Esophagus (tissue), 2 donors: ENCODE measurements at regions not wholly inside any gene's neighbourhood (a gene's known extent, or its start where the extent isn't known, plus 50 kb on each side); places are given as distances from the start of the nearest gene placed in this dataset.

Experiments used
- H3K27ac ChIP-seq, 2 donors: one replicate each; pipeline ENCODE4 v1.5.1; 2013; ENCODE audit warnings: low read depth in 2 of 2, mild to moderate bottlenecking in 2 of 2, inconsistent platforms in 1 of 2, low read length in 1 of 2, moderate library complexity in 1 of 2
- H3K27me3 ChIP-seq, 2 donors: one replicate each; pipeline ENCODE4 v1.6.1; 2013; ENCODE audit warnings: low read length in 2 of 2, control low read depth in 1 of 2, mild to moderate bottlenecking in 1 of 2; ENCODE audit not compliant: insufficient read depth in 2 of 2, control insufficient read depth in 1 of 2
- H3K36me3 ChIP-seq, 2 donors: one replicate each; pipeline ENCODE4 v1.6.1; 2013; ENCODE audit warnings: low read length in 1 of 2; ENCODE audit not compliant: control insufficient read depth in 2 of 2, insufficient read depth in 2 of 2
- H3K4me1 ChIP-seq, 2 donors: one replicate each; pipeline ENCODE4 v1.6.1; 2013; ENCODE audit warnings: low read length in 1 of 2; ENCODE audit not compliant: control insufficient read depth in 2 of 2, insufficient read depth in 2 of 2
- H3K4me3 ChIP-seq, 2 donors: one replicate each; pipeline ENCODE4 v1.5.1; 2013; ENCODE audit warnings: low read length in 2 of 2, mild to moderate bottlenecking in 2 of 2, low read depth in 1 of 2, moderate library complexity in 1 of 2
- H3K9me3 ChIP-seq, 2 donors: one replicate each; pipeline ENCODE4 v1.6.1; 2013; ENCODE audit warnings: mild to moderate bottlenecking in 2 of 2, low read depth in 1 of 2, low read length in 1 of 2, moderate library complexity in 1 of 2; ENCODE audit not compliant: control insufficient read depth in 2 of 2, insufficient read depth in 1 of 2
- WGBS, 2 donors: extraction: QIAGEN DNeasy Blood & Tissue Kit; methylation state at CpG; one replicate each; pipeline ENCODE4 v1.1.7; 2013; 5-methylcytosine and 5-hydroxymethylcytosine counted together
- donor health status: healthy with polysubstance abuse.
- donor health status: Bipolar disorder and iron deficiency.

GRCh38 chr13:109355166-109355565, 431.2 kb downstream of the IRS2 start:
- Histone ChIP-seq H3K9me3 (no peaks in the 10 kb centered on the region), H3K36me3 (no peaks in the 10 kb centered on the region), H3K27me3 (no peaks in the 10 kb centered on the region), H3K4me1 (no peaks in the 10 kb centered on the region), H3K27ac (no peak overlapping the region), H3K4me3 (no peak overlapping the region)
- WGBS, 2 donors, result 77 to 79% methylated on average over 4 of the region's 4 CpGs

- no peaks in the 10 kb centered on the region for H3K27me3 ChIP-seq
- 89 to 93% methylated on average over 1 of the region's 1 CpG for WGBS, 2 donors
- no peaks in the 10 kb centered on the region for H3K9me3 ChIP-seq
- H3K36me3 ChIP-seq, result no peaks in the 10 kb centered on the region
- no peak overlapping the region for H3K27ac ChIP-seq
- no peak overlapping the region for H3K4me3 ChIP-seq
- H3K4me1 ChIP-seq, result no peaks in the 10 kb centered on the region
Observed at GRCh38 chr13:109351236-109351635, 435.1 kb downstream of the IRS2 start.

- Histone ChIP-seq H3K27ac (no peak overlapping the region), H3K36me3 (no peaks in the 10 kb centered on the region), H3K27me3 (no peaks in the 10 kb centered on the region), H3K4me3 (no peak overlapping the region), H3K9me3 (no peaks in the 10 kb centered on the region), H3K4me1 (no peaks in the 10 kb centered on the region)
- 55 to 58% methylated on average over 3 of the region's 3 CpGs for WGBS, 2 donors
Observed at GRCh38 chr13:109348519-109349258, 437.7 kb downstream of the IRS2 start.

- 85 to 88% methylated on average over 2 of the region's 2 CpGs for WGBS, 2 donors
- no peak overlapping the region for H3K4me3 ChIP-seq
- no peaks in the 10 kb centered on the region for H3K9me3 ChIP-seq
- H3K27me3 ChIP-seq, result no peaks in the 10 kb centered on the region
- H3K4me1 ChIP-seq, result no peaks in the 10 kb centered on the region
- no peaks in the 10 kb centered on the region for H3K36me3 ChIP-seq
- H3K27ac ChIP-seq, result no peak overlapping the region
Observed at GRCh38 chr13:109346060-109346459, 440.3 kb downstream of the IRS2 start.

- Histone ChIP-seq H3K9me3 (no peaks in the 10 kb centered on the region), H3K36me3 (no peaks in the 10 kb centered on the region), H3K27me3 (no peaks in the 10 kb centered on the region), H3K4me3 (no peak overlapping the region), H3K27ac (no peak overlapping the region), H3K4me1 (no peaks in the 10 kb centered on the region)
- 68 to 78% methylated on average over 5 of the region's 5 CpGs for WGBS, 2 donors
Observed at GRCh38 chr13:109345433-109345941, 440.9 kb downstream of the IRS2 start.

- 76 to 83% methylated on average over 9 of the region's 9 CpGs for WGBS, 2 donors
- H3K27me3 ChIP-seq, result no peaks in the 10 kb centered on the region
- H3K4me1 ChIP-seq, result no peaks in the 10 kb centered on the region
- no peak overlapping the region for H3K4me3 ChIP-seq
- H3K9me3 ChIP-seq, result no peaks in the 10 kb centered on the region
- no peak overlapping the region for H3K27ac ChIP-seq
- no peaks in the 10 kb centered on the region for H3K36me3 ChIP-seq
Observed at GRCh38 chr13:109344552-109345157, 441.7 kb downstream of the IRS2 start.

- Histone ChIP-seq H3K27me3 (no peaks in the 10 kb centered on the region), H3K27ac (no peak overlapping the region), H3K4me3 (no peak overlapping the region), H3K4me1 (peaks cover 2 to 7% of the 10 kb centered on the region in 2 donors), H3K36me3 (no peaks in the 10 kb centered on the region), H3K9me3 (no peaks in the 10 kb centered on the region)
- WGBS, 2 donors, result 45 to 59% methylated on average over 1 of the region's 1 CpG
Observed at GRCh38 chr13:109336730-109337129, 449.7 kb downstream of the IRS2 start.

GRCh38 chr13:109333893-109334651, 452.3 kb downstream of the IRS2 start:
- no peaks in the 10 kb centered on the region for H3K9me3 ChIP-seq
- H3K27me3 ChIP-seq, result no peaks in the 10 kb centered on the region
- WGBS, 2 donors, result 76 to 81% methylated on average over 8 of the region's 8 CpGs
- H3K4me1 ChIP-seq, result peaks cover 2 to 7% of the 10 kb centered on the region in 2 donors
- no peak overlapping the region for H3K4me3 ChIP-seq
- H3K36me3 ChIP-seq, result no peaks in the 10 kb centered on the region
- H3K27ac ChIP-seq, result no peak overlapping the region

- Histone ChIP-seq H3K4me1 (peaks cover 2 to 7% of the 10 kb centered on the region in 2 donors), H3K36me3 (no peaks in the 10 kb centered on the region), H3K27me3 (no peaks in the 10 kb centered on the region), H3K4me3 (no peak overlapping the region), H3K27ac (no peak overlapping the region), H3K9me3 (no peaks in the 10 kb centered on the region)
- 68 to 71% methylated on average over 26 of the region's 26 CpGs for WGBS, 2 donors
Observed at GRCh38 chr13:109332506-109333499, 453.6 kb downstream of the IRS2 start.
